OCI-LY1 (cell line): ENCODE measurements at regions not wholly inside any gene's neighbourhood (a gene's known extent, or its start where the extent isn't known, plus 50 kb on each side); places are given as distances from the start of the nearest gene placed in this dataset.

Experiments
- H2AFZ ChIP-seq: fragments of 200-600 bp; sonication (generic), shearing (Covaris generic); 2 replicates; pipeline ENCODE4 v1.6.0; 2014; ENCODE audit warnings: antibody characterized with exemption, mild to moderate bottlenecking, low read length
- H3F3A ChIP-seq: fragments of 200-600 bp; sonication (generic), shearing (Covaris generic); 2 replicates; pipeline ENCODE4 v1.6.0; 2014; ENCODE audit warnings: mild to moderate bottlenecking, antibody characterized with exemption, low read length, moderate library complexity; ENCODE audit not compliant: insufficient read depth
- H3K27ac ChIP-seq: fragments of 200-600 bp; sonication (generic); 2 replicates; pipeline ENCODE4 v1.5.1; 2014; ENCODE audit warnings: low read length, mixed run types, mild to moderate bottlenecking, low read depth; ENCODE audit not compliant: poor library complexity, severe bottlenecking
- H3K27me3 ChIP-seq: fragments of 200-600 bp; sonication (generic); 2 replicates; pipeline ENCODE4 v1.6.0; 2014; ENCODE audit warnings: antibody characterized with exemption, mild to moderate bottlenecking, low read length, moderate library complexity; ENCODE audit not compliant: insufficient read depth
- H3K36me3 ChIP-seq: fragments of 200-600 bp; sonication (generic); 2 replicates; pipeline ENCODE4 v1.6.1; 2014; ENCODE audit warnings: mild to moderate bottlenecking, antibody characterized with exemption, low read length, moderate library complexity, mixed read lengths; ENCODE audit not compliant: insufficient read depth
- H3K4me1 ChIP-seq: fragments of 200-600 bp; sonication (generic); 2 replicates; pipeline ENCODE4 v1.5.1; 2014; ENCODE audit warnings: mild to moderate bottlenecking, low read length, moderate library complexity; ENCODE audit not compliant: insufficient read depth, severe bottlenecking
- H3K4me2 ChIP-seq: fragments of 200-600 bp; sonication (generic), shearing (Covaris generic); 2 replicates; pipeline ENCODE4 v1.6.1; 2014; ENCODE audit warnings: low read length
- H3K4me3 ChIP-seq: fragments of 200-600 bp; sonication (generic); 2 replicates; pipeline ENCODE4 v1.5.1; 2014; ENCODE audit warnings: low read length, low read depth, mild to moderate bottlenecking, mixed read lengths; ENCODE audit not compliant: poor library complexity, severe bottlenecking
- H3K79me2 ChIP-seq: fragments of 200-600 bp; shearing (Covaris generic); 2 replicates; pipeline ENCODE4 v1.6.1; 2016; ENCODE audit warnings: mixed run types, low read length, mixed read lengths; ENCODE audit not compliant: insufficient read depth
- H3K9ac ChIP-seq: fragments of 200-600 bp; sonication (generic), shearing (Covaris generic); 2 replicates; pipeline ENCODE4 v1.6.1; 2014; ENCODE audit warnings: mild to moderate bottlenecking, low read length, mixed read lengths
- H3K9me2 ChIP-seq: fragments of 200-600 bp; sonication (generic), shearing (Covaris generic); 2 replicates; pipeline ENCODE4 v1.6.1; 2014; ENCODE audit warnings: low read depth, mild to moderate bottlenecking, low read length, mixed read lengths
- H3K9me3 ChIP-seq: fragments of 200-600 bp; shearing (Covaris generic); 2 replicates; pipeline ENCODE4 v1.6.1; 2014; ENCODE audit warnings: low read length, mixed read lengths
- H4K20me1 ChIP-seq: fragments of 200-600 bp; sonication (generic), shearing (Covaris generic); 2 replicates; pipeline ENCODE4 v1.6.0; 2016; ENCODE audit warnings: mild to moderate bottlenecking, low read length; ENCODE audit not compliant: insufficient read depth
- CTCF ChIP-seq: fragments of 200-600 bp; sonication (generic), shearing (Covaris generic); IDR thresholded peaks from 2 replicates; pipeline ENCODE4 v1.5.1; 2017; ENCODE audit warnings: mild to moderate bottlenecking, antibody characterized with exemption, low read length, moderate library complexity, mixed read lengths
- EZH2 ChIP-seq: fragments of 200-600 bp; sonication (generic), shearing (Covaris generic); IDR thresholded peaks from 2 replicates; pipeline ENCODE4 v1.8.0; 2017; ENCODE audit warnings: borderline replicate concordance, mixed run types, mild to moderate bottlenecking, antibody characterized with exemption, low read length, moderate library complexity, mixed read lengths

DNA sequence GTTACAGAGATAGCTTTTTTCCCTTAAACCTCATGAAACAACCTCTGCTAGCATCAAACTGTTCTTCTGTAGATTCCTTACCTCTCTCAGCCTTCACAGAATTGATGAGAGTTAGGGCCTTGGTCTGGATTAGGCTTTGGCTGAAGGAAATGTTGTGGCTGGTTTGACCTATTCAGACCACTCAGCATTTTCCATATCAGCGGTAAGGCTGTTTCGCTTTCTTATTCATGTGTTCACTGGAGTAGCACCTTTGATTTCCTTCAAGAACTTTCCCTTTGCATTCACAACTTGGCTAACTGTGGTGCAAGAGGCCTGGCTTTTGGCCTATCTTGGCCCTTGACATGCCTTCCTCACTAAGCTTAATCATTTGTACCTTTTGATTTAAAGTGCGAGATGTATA, 50.7 kb upstream of the NRXN3 start:
- Histone ChIP-seq H3K79me2 (no peaks in the 10 kb centered on the region), H3K4me3 (no peak overlapping the region), H3K9me2 (no peaks in the 10 kb centered on the region), H3K4me2 (no peak overlapping the region), H4K20me1 (no peaks in the 10 kb centered on the region), H3K27me3 (0 out of 2 replicates have a peak, but pooled peaks cover 3% of the 10 kb centered on the region), H3K4me1 (no peaks in the 10 kb centered on the region), H3F3A (no peaks in the 10 kb centered on the region), H3K27ac (no peak overlapping the region), H2AFZ (no peak overlapping the region), H3K9me3 (no peaks in the 10 kb centered on the region), H3K36me3 (no peaks in the 10 kb centered on the region), H3K9ac (no peak overlapping the region)
- TF ChIP-seq CTCF, result no peak
- TF ChIP-seq EZH2, result no peak
